ENCODE measurements at regions not wholly inside any gene's neighbourhood (a gene's known extent, or its start where the extent isn't known, plus 50 kb on each side); places are given as distances from the start of the nearest gene placed in this dataset.
"Not testable (repeated sequence)": the region's sequence is repeated elsewhere in the genome, so short reads cannot be mapped to it uniquely, and the experiment has no call there.

DNA sequence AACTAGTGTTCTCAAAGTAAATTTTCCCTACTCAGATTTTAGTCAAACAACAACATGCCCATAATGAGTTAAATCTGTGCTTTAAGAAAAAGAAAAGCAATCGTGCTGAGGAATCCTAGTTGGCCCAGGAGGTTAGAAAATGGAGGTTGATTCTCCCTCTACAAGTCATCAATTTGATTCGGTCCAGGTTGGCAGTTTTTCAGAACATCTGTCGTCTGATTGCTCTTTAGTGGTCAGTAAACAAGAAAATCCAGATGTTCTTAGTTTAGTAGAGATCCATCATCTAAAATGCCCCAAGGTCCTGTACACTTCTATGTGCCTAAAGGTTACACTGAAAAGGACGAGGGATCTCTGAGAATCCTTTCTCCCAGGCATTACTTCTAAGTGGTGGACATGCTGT is 659.2 kb downstream of the MTRR start:
- Mint-ChIP-seq H3K27ac (no peak overlapping the region), H3K9me3 (ENCODE audit: low read depth) (no peaks in the 10 kb centered on the region), H3K4me3 (no peak overlapping the region), H3K27me3 (no peaks in the 10 kb centered on the region), H3K36me3 (no peaks in the 10 kb centered on the region), H3K4me1 (ENCODE audit: low read depth) (no peaks in the 10 kb centered on the region)

DNA sequence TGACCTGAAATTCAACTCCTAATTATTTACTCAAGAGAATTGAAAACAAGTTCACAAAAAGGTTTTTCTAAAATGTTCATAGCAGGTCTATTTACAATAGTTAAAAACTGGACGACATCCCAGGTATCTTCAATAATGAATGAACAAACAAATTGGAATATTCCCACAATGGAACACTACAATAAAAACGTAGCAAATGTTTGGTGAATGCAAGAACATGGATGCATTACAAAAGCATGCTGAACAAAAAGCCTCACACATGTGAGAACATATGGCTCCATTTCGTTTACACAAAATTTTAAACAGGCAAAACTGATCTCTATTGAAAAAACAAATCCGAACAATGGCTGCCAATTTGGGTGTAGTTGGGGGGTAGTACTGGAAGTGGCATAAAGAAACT is 669.9 kb downstream of the MTRR start:
- Mint-ChIP-seq H3K27me3 (no peaks in the 10 kb centered on the region), H3K9me3 (ENCODE audit: low read depth) (no peaks in the 10 kb centered on the region), H3K4me1 (ENCODE audit: low read depth) (no peaks in the 10 kb centered on the region), H3K27ac (no peak overlapping the region), H3K4me3 (no peak overlapping the region), H3K36me3 (no peaks in the 10 kb centered on the region)

DNA sequence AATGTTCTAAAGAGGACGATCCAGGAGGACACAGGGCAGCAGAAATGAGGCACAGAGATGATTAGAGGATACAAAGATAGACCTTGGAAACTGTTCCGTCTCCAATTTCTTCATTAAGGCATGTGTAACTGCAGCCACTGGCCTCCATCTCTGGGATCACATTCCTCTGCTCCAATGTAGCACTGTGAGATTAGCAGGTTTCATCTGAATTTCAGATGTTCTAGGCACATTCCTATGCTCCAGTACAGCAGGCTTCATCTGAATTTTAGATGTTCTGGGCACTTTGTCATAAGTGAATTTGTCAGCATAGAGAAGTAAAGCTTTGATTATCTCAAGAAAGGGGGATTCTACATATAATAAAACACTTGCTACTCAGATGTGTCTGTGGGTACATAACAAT is 671.4 kb downstream of the MTRR start:
- H3K9me3 Mint-ChIP-seq (ENCODE audit: low read depth), result no peaks in the 10 kb centered on the region
- no peaks in the 10 kb centered on the region for H3K36me3 Mint-ChIP-seq
- H3K4me1 Mint-ChIP-seq (ENCODE audit: low read depth), result no peaks in the 10 kb centered on the region
- no peak overlapping the region for H3K4me3 Mint-ChIP-seq
- no peaks in the 10 kb centered on the region for H3K27me3 Mint-ChIP-seq
- H3K27ac Mint-ChIP-seq, result no peak overlapping the region

DNA sequence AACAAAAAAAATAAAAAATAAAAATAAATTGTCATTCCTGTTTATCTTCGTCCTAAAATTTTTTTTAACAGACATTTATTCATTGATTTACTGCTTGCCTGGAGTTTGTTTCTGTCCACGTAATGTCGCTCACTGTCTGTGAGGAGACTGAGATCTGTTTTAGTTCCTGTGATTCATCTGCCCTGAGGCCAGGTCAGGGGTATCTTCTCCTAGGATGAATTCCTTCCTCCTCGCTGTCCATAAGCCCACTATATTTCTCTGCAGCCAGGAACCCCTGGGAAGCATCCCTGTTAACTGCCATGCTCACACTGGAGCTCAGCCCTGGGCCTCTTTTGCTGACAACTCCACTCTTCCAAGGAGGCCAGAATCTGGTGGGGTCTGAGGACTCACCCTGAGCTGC is 682.0 kb downstream of the MTRR start:
- peaks cover 21% of the 10 kb centered on the region for H3K9me3 Mint-ChIP-seq (ENCODE audit: low read depth)
- no peaks in the 10 kb centered on the region for H3K36me3 Mint-ChIP-seq
- H3K4me1 Mint-ChIP-seq (ENCODE audit: low read depth), result no peaks in the 10 kb centered on the region
- H3K27me3 Mint-ChIP-seq, result no peaks in the 10 kb centered on the region
- H3K27ac Mint-ChIP-seq, result no peak overlapping the region
- no peak overlapping the region for H3K4me3 Mint-ChIP-seq

DNA sequence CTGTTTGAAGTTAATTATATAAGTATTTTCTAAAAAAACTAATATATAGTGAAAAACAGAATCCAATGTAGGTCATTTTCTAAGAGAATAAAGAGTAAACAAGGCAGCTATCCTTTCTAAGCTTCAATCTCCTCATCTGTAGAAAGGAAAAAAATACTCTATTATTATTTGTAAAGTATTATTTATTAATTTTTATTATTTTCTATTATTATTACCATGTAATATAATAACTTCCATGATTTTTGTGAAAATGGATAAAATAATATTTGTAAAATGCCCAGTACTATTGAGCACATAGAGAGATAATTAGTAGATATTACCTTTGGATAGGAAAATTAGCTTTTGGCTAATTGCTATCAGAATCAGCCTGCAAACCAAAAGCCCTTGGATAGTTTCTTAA is 684.4 kb downstream of the MTRR start:
- no peaks in the 10 kb centered on the region for H3K4me1 Mint-ChIP-seq (ENCODE audit: low read depth)
- H3K27ac Mint-ChIP-seq, result no peak overlapping the region
- no peaks in the 10 kb centered on the region for H3K27me3 Mint-ChIP-seq

DNA sequence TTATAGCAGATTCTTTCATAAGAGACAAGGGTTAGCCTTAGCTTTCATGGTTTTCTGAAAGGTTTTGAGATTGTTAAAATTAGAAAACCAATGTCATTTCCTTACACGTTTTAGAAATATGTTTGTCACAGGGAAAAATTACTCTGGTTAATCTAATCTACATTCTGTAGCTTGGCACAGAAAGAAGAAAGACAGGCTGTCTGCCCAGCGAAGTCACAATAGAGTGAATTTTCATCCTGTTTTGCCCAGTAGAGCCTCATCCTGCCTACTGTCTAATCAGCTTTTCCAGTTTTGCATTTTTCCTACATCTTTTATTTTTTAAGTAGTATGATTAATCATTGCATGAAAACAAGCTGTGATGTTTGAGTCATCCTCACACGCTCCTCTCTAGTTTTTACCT is 688.8 kb downstream of the MTRR start:
- Mint-ChIP-seq H3K9me3 (ENCODE audit: low read depth) (peaks cover 24% of the 10 kb centered on the region), H3K27me3 (no peaks in the 10 kb centered on the region), H3K4me1 (ENCODE audit: low read depth) (no peaks in the 10 kb centered on the region), H3K36me3 (no peaks in the 10 kb centered on the region), H3K4me3 (no peak overlapping the region), H3K27ac (no peak overlapping the region)

More for the DNA sequence above, 684.4 kb downstream of the MTRR start:
- no peak overlapping the region for H3K4me3 Mint-ChIP-seq
- no peaks in the 10 kb centered on the region for H3K36me3 Mint-ChIP-seq
- peaks cover 24% of the 10 kb centered on the region for H3K9me3 Mint-ChIP-seq (ENCODE audit: low read depth)

DNA sequence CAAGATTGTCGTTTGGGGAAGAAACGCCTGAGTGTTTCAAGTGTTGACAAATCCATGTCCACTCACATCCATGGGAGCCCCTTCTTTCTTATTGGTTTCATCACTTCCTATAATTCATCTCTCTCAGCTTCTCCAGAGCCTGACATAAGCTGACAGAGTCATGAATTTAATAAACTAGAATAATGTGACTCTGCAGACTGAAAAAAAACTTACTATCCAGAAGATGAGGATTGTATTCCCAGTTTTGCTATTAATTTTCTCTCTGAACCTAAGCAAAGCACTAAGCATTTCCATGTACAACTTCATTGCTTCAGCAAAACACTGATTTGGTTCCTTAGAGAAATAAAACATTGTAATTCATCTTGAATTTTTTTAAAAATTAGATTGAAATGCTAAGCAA is 691.8 kb downstream of the MTRR start:
- Mint-ChIP-seq H3K36me3 (no peaks in the 10 kb centered on the region), H3K27me3 (no peaks in the 10 kb centered on the region), H3K9me3 (ENCODE audit: low read depth) (peaks cover 6% of the 10 kb centered on the region), H3K27ac (no peak overlapping the region), H3K4me3 (no peak overlapping the region), H3K4me1 (ENCODE audit: low read depth) (no peaks in the 10 kb centered on the region)

DNA sequence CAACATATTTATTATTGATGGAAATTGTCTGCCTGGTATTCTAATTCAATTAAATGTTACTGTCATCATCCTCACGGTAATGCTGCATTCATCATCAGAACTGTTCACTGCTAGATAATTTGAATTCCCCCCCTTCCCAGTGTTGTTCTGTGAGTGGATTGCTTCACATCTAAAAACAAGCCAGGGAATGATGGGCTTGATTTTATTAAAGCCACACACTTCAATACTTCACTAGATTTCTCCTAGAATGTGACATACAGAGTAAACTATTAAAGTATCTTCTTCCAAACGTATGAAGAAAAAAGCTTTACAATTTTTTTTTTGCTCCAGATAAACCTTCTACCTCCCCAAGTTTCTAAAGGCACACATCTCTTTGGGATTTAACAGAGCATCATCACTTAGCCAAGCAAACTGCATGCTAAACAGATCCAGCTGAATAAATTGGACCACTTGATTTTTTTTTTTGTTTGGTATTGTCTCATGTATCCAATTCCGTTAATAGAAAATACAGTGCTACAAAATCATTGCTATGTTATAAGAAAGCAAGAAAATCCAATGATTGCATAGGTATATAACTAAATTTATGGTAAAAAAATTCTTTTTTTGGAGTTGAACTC is 692.4 kb downstream of the MTRR start:
- H3K4me1 Mint-ChIP-seq (ENCODE audit: low read depth), result no peaks in the 10 kb centered on the region
- no peak overlapping the region for H3K27ac Mint-ChIP-seq
- H3K4me3 Mint-ChIP-seq, result no peak overlapping the region
- peaks cover under 1% of the 10 kb centered on the region for H3K9me3 Mint-ChIP-seq (ENCODE audit: low read depth)
- no peaks in the 10 kb centered on the region for H3K36me3 Mint-ChIP-seq
- H3K27me3 Mint-ChIP-seq, result no peaks in the 10 kb centered on the region

DNA sequence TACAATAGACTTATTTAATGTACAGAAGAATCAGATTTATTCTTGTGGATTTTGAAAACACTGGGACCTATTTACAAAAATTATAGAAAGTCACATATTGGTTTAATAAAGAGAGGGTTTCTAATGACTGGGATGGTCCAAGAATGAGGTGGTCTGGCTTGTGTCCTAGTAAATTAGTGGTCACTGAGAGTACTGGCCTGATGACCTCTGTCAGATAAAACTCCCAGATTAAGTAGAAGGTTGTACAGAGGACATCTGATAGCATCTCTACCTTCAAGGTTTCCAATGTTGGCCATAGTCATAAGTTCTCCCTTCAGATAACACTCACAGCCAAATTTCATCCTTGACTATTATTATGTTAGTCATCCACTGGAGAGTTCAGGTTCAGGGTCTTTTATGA is 692.9 kb downstream of the MTRR start:
- no peak overlapping the region for H3K4me3 Mint-ChIP-seq
- no peaks in the 10 kb centered on the region for H3K36me3 Mint-ChIP-seq
- H3K9me3 Mint-ChIP-seq (ENCODE audit: low read depth), result no peaks in the 10 kb centered on the region
- H3K27ac Mint-ChIP-seq, result no peak overlapping the region
- no peaks in the 10 kb centered on the region for H3K4me1 Mint-ChIP-seq (ENCODE audit: low read depth)
- no peaks in the 10 kb centered on the region for H3K27me3 Mint-ChIP-seq

DNA sequence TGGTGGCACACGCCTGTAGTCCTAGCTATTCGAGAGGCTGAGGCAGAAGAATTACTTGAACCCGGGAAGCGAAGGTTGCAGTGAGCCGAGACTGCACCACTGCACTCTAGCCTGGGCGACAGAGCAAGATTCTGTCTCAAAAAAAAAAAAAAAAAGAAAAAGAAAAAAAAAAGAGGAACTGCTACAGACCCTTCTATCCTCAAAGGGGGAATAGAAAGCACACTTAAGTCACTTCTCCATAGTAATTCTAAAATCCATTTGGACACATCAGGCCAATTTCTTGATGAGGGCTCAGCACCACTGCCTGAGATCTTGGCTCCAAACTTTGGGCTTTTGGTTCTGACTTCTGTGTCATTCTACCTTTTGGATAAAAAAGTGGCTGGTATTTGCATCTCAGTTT is 694.6 kb downstream of the MTRR start:
- not testable (repeated sequence) for H3K36me3 Mint-ChIP-seq; H3K4me1 Mint-ChIP-seq (ENCODE audit: low read depth); H3K27ac Mint-ChIP-seq; H3K4me3 Mint-ChIP-seq; H3K9me3 Mint-ChIP-seq (ENCODE audit: low read depth); H3K27me3 Mint-ChIP-seq

DNA sequence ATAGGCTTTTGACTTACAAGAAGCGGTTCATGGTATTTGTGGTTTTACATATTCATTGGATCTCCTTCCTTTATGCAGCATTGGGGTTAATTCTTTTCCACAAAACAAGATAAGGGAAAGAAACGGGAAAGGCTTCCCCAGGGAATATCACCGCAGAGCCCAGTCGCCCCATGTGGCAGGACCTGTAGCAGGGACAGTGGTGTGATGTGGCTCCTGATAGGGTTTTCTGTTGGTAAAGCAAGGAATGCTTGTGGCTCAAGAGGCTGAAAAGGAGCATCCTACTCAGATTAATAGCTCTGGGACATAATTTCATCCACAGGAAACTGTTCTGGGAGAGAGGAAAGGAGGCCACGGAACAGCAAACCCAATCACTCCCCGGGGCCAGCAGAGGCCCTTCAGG is 699.9 kb downstream of the MTRR start:
- Mint-ChIP-seq H3K4me3 (no peak overlapping the region), H3K9me3 (ENCODE audit: low read depth) (no peaks in the 10 kb centered on the region), H3K27me3 (no peaks in the 10 kb centered on the region), H3K36me3 (no peaks in the 10 kb centered on the region), H3K27ac (no peak overlapping the region), H3K4me1 (ENCODE audit: low read depth) (no peaks in the 10 kb centered on the region)

DNA sequence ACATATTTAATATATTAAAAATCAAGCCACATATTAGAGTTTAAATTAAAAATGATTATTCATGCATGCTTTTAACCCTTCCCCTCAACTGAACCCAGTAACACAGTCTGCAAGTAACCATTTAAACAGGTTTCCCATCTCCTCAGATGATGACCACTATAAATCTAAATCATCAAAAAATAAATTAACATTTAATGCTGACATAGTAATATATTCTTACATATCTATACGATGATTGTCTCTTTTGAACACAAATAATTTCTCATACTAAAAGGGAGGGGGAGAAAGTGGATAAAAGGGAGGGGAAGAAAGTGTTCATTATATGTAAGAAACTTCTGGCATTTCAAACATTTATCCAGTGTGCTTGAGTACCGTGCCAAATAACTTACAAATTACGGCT is 701.6 kb downstream of the MTRR start:
- H3K36me3 Mint-ChIP-seq, result no peaks in the 10 kb centered on the region
- H3K27ac Mint-ChIP-seq, result no peak overlapping the region
- H3K4me1 Mint-ChIP-seq (ENCODE audit: low read depth), result no peaks in the 10 kb centered on the region
- H3K9me3 Mint-ChIP-seq (ENCODE audit: low read depth), result no peaks in the 10 kb centered on the region
- H3K4me3 Mint-ChIP-seq, result no peak overlapping the region
- no peaks in the 10 kb centered on the region for H3K27me3 Mint-ChIP-seq

DNA sequence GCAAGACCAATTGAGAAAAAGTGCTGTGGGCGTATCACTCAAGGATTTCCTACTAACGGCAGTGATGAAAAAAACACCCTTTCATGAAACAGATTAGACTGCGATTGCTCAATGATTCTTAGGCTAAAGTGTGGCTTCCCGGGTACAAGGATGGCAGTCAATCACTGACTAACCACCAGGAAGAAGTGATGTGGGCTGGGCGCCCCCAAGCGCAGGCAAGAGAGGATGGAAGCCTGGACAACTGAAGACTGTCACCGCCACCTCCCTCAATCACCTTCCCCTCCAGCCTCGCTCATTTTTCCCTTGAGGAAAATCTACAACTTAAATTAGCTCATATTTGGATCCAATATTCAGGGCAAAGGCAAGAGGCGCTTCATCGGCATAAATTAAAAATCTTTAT is 707.2 kb downstream of the MTRR start:
- no peaks in the 10 kb centered on the region for H3K36me3 Mint-ChIP-seq
- no peaks in the 10 kb centered on the region for H3K4me1 Mint-ChIP-seq (ENCODE audit: low read depth)
- no peaks in the 10 kb centered on the region for H3K27me3 Mint-ChIP-seq
- H3K27ac Mint-ChIP-seq, result no peak overlapping the region
- no peak overlapping the region for H3K4me3 Mint-ChIP-seq
- no peaks in the 10 kb centered on the region for H3K9me3 Mint-ChIP-seq (ENCODE audit: low read depth)

DNA sequence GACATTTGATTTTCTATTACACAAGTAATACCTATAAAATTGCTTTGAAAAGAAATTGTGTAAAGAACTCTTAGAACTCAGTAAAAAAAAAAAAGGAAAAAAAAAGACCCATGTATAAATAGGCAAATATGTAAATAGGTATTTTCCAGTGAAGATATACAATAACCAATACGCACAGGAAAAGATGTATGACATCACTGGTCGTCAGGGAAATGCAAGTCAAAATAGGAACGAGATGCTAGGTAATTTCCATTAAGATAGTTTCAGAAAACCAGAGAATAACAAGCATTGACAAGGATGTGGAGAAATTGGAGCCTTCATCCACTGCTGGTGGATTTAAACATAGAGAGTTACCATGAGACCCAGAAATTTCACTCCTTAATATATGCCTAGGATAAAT is 708.8 kb downstream of the MTRR start:
- Mint-ChIP-seq H3K27ac (no peak overlapping the region), H3K4me1 (ENCODE audit: low read depth) (no peaks in the 10 kb centered on the region), H3K36me3 (no peaks in the 10 kb centered on the region), H3K27me3 (no peaks in the 10 kb centered on the region), H3K9me3 (ENCODE audit: low read depth) (no peaks in the 10 kb centered on the region), H3K4me3 (no peak overlapping the region)

DNA sequence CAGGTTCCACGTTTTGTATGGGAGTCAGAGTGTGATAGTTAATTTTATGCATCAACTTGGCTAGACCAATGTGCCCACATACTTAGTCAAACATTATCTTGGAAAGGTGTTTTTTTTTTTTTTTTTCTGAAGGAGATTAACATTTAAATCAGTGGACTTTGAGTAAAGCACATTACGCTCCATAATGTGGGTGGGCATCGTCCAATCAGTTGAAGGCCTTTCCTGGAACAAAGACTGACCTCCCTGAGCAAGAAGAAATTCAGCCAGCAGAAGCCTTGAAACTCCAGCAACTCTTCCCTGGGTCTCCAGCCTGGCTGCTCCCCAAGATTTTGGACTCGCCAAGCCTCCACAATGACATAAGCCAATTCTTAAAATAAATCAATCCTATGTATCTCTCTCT is 711.4 kb downstream of the MTRR start:
- no peaks in the 10 kb centered on the region for H3K27me3 Mint-ChIP-seq
- H3K27ac Mint-ChIP-seq, result no peak overlapping the region
- H3K4me1 Mint-ChIP-seq (ENCODE audit: low read depth), result no peaks in the 10 kb centered on the region
- no peak overlapping the region for H3K4me3 Mint-ChIP-seq
- H3K9me3 Mint-ChIP-seq (ENCODE audit: low read depth), result no peaks in the 10 kb centered on the region
- no peaks in the 10 kb centered on the region for H3K36me3 Mint-ChIP-seq

DNA sequence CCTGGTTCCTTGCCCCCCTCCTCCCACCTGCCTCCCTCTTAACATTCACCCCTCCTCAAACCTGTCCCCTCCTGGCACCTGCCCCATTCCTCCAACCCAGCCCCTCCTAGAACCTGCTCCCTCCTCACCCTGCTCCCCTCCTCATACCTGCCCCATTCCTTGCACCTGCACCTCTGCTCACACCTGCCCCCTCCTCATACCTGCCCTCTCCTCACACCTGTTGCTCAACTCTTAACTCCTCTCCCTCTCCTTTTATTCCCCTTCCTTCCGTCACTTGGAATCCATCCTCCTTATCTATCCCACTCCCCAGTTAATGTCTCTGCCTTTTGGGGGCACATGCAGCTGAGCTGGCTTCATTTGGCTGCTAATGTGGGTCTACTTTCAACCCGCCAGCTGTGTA is 712.1 kb downstream of the MTRR start:
- Mint-ChIP-seq H3K4me1 (ENCODE audit: low read depth) (no peaks in the 10 kb centered on the region), H3K27ac (no peak overlapping the region), H3K36me3 (no peaks in the 10 kb centered on the region), H3K4me3 (no peak overlapping the region), H3K9me3 (ENCODE audit: low read depth) (no peaks in the 10 kb centered on the region), H3K27me3 (no peaks in the 10 kb centered on the region)

All from activated naive CD8-positive, alpha-beta T cell (primary cell).